Stomach (tissue), 8 donors: ENCODE measurements at regions not wholly inside any gene's neighbourhood (a gene's known extent, or its start where the extent isn't known, plus 50 kb on each side); places are given as distances from the start of the nearest gene placed in this dataset.
"Not testable (repeated sequence)": the region's sequence is repeated elsewhere in the genome, so short reads cannot be mapped to it uniquely, and the experiment has no call there.

Source experiments
- DNase-seq, 2 donors: peaks; one replicate each; pipeline versions ENCODE4 v3.0.0 to v3.0.0-alpha.2; 2013 to 2019
- H3K27ac ChIP-seq, 5 donors: fragments of 200-600 bp in 4 of 5; sonication (generic) in 4 of 5; one replicate each; pipeline ENCODE4 v1.5.1; 2013 to 2019; ENCODE audit warnings: mild to moderate bottlenecking in 1 of 5, moderate library complexity in 1 of 5
- H3K27me3 ChIP-seq, 3 donors: fragments of 200-600 bp; sonication (generic); one replicate each; pipeline ENCODE4 v1.5.1; 2017 to 2019; ENCODE audit warnings: mixed run types in 1 of 3
- H3K36me3 ChIP-seq, 4 donors: fragments of 200-600 bp; sonication (generic); 1 replicate in 3 of 4; 2 replicates in 1 of 4; pipeline ENCODE4 v1.5.1; 2016 to 2019
- H3K4me1 ChIP-seq, 4 donors: fragments of 200-600 bp; sonication (generic); one replicate each; pipeline ENCODE4 v1.5.1; 2016 to 2019
- H3K4me3 ChIP-seq, 4 donors: fragments of 200-600 bp; sonication (generic) in 3 of 4; one replicate each; pipeline ENCODE4 v1.5.1; 2016 to 2019; ENCODE audit warnings: mild to moderate bottlenecking in 1 of 4
- H3K9me3 ChIP-seq, 4 donors: fragments of 200-600 bp; sonication (generic); one replicate each; pipeline ENCODE4 v1.5.1; 2016 to 2019
- CTCF ChIP-seq, 7 experiments: fragments of 450-650 bp in 4 of 7; fragments of 200-600 bp in 3 of 7; sonication (generic) in 3 of 7; IDR thresholded peaks; one replicate each; pipeline ENCODE4 v1.5.1; 2016 to 2019; ENCODE audit warnings: antibody characterized with exemption in 7 of 7, control low read depth in 2 of 7, mild to moderate bottlenecking in 1 of 7
- EP300 ChIP-seq: sonication (generic); formaldehyde crosslinking; IDR thresholded peaks from one replicate; pipeline ENCODE4 v1.6.1; 2017; ENCODE audit warnings: antibody characterized with exemption
- POLR2A ChIP-seq, 4 donors: fragments of 450-650 bp; IDR thresholded peaks; one replicate each; pipeline ENCODE4 v1.6.1; 2016; ENCODE audit warnings: antibody characterized with exemption in 4 of 4, control low read depth in 2 of 4, mild to moderate bottlenecking in 1 of 4, moderate library complexity in 1 of 4
- POLR2AphosphoS5 ChIP-seq, 3 donors: sonication (generic); formaldehyde crosslinking; IDR thresholded peaks; one replicate each; pipeline ENCODE4 v1.6.1; 2016; ENCODE audit warnings: antibody characterized with exemption in 3 of 3
- WGBS, 5 donors: extraction: QIAGEN DNeasy Blood & Tissue Kit in 3 of 5; methylation state at CpG; one replicate each; pipeline versions ENCODE4 v1.1.5 to v1.1.7; 2013 to 2018; 5-methylcytosine and 5-hydroxymethylcytosine counted together
- intact Hi-C: fragments of 100-400 bp; cut with DNase I; formaldehyde crosslinking; loops from one replicate; pipeline ENCODE4 v1.15.1; 2023; ENCODE audit warnings: low total_unique reads
- donor health status: healthy with polysubstance abuse.
- donor health status: Bipolar disorder and iron deficiency.
- donor health status: healthy.

- intact Hi-C loops = no loop called here
- DNase-seq = no peak
- Histone ChIP-seq H3K4me1 (no peaks in the 10 kb centered on the region), H3K9me3 (peaks cover 0 to 9% (median 0%) of the 10 kb centered on the region in 4 donors), H3K4me3 (no peak overlapping the region), H3K27ac (no peak overlapping the region), H3K27me3 (no peaks in the 10 kb centered on the region), H3K36me3 (no peaks in the 10 kb centered on the region)
- TF ChIP-seq EP300 (no peak), CTCF (IDR thresholded peaks at IDR 0.05) (no peak)
These were observed 800.2 kb downstream of the FSCB start for GRCh38 chr14:43706900-43707299.

GRCh38 chr14:43698561-43699284 lies 808.4 kb downstream of the FSCB start:
- H3K4me1 ChIP-seq, H3K9me3 ChIP-seq, H3K27me3 ChIP-seq, H3K4me3 ChIP-seq, H3K27ac ChIP-seq, intact Hi-C loops, H3K36me3 ChIP-seq, DNase-seq: not testable (repeated sequence)
- 85 to 92% (median 88%) methylated on average over 13 to 20 of the region's 20 CpGs for WGBS, 5 donors

DNA sequence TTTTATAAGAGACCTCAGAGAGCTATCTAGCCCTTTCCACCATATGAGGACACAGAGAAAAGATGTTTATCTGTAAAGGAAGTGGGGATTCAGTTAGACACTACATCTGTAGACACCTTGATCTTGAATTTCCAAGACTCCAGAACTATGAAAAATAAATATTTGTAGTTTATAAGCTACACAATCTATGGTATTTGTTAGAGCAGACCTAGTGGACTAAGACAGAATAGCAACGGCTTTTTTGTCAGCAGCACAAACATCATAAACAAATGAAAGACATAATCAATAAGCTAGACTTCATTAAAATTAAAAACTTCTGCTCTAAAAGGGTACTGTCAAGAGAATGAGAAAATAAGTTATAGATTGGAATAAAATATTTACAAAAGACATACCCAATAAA lies 810.1 kb downstream of the FSCB start:
- intact Hi-C loops = no loop called here
- Histone ChIP-seq H3K27ac (no peak overlapping the region), H3K27me3 (no peaks in the 10 kb centered on the region), H3K4me3 (no peak overlapping the region), H3K4me1 (no peaks in the 10 kb centered on the region), H3K9me3 (no peaks in the 10 kb centered on the region), H3K36me3 (no peaks in the 10 kb centered on the region)
- DNase-seq = no peak
- TF ChIP-seq EP300 = no peak
- TF ChIP-seq CTCF (IDR thresholded peaks at IDR 0.05) = no peak
- no peak for TF ChIP-seq POLR2AphosphoS5 (IDR thresholded peaks at IDR 0.05)
- no peak for TF ChIP-seq POLR2A (IDR thresholded peaks at IDR 0.05)
- WGBS, 5 donors = 78 to 89% (median 86%) methylated on average over 1 of the region's 1 CpG

GRCh38 chr14:43692706-43693105 lies 814.4 kb downstream of the FSCB start:
- Histone ChIP-seq H3K27ac (no peak overlapping the region), H3K4me3 (no peak overlapping the region), H3K9me3 (no peaks in the 10 kb centered on the region), H3K36me3 (no peaks in the 10 kb centered on the region), H3K4me1 (no peaks in the 10 kb centered on the region), H3K27me3 (no peaks in the 10 kb centered on the region)
- peak in 1 of 2 donors; percentile 4 for DNase-seq
- intact Hi-C loops = no loop called here
- no peak for TF ChIP-seq POLR2A (IDR thresholded peaks at IDR 0.05)
- TF ChIP-seq CTCF (IDR thresholded peaks at IDR 0.05) = no peak
- no peak for TF ChIP-seq POLR2AphosphoS5 (IDR thresholded peaks at IDR 0.05)
- TF ChIP-seq EP300 = no peak
- 62 to 76% (median 66%) methylated on average over 1 of the region's 1 CpG for WGBS, 5 donors

- no peaks in the 10 kb centered on the region for H3K4me1 ChIP-seq
- H3K9me3 ChIP-seq = no peaks in the 10 kb centered on the region
- WGBS, 5 donors = 25 to 34% (median 29%) methylated on average over 3 of the region's 3 CpGs
- intact Hi-C loops = no loop called here
- TF ChIP-seq CTCF (IDR thresholded peaks at IDR 0.05) = no peak
- no peak for TF ChIP-seq POLR2AphosphoS5 (IDR thresholded peaks at IDR 0.05)
- no peak for TF ChIP-seq POLR2A (IDR thresholded peaks at IDR 0.05)
- no peak for TF ChIP-seq EP300
- no peaks in the 10 kb centered on the region for H3K27me3 ChIP-seq
- peak in 1 of 2 donors; percentile 27 for DNase-seq
- H3K36me3 ChIP-seq = no peaks in the 10 kb centered on the region
- no peak overlapping the region for H3K4me3 ChIP-seq
- H3K27ac ChIP-seq = no peak overlapping the region
These were observed 819.2 kb downstream of the FSCB start for GRCh38 chr14:43687921-43688320.
